NCI-H82 (cell line): ENCODE measurements at regions not wholly inside any gene's neighbourhood (a gene's known extent, or its start where the extent isn't known, plus 50 kb on each side); places are given as distances from the start of the nearest gene placed in this dataset.
A peak's percentile ranks its signal among the peaks of the same experiment; 100 is the strongest.
"Not testable (repeated sequence)": the region's sequence is repeated elsewhere in the genome, so short reads cannot be mapped to it uniquely, and the experiment has no call there.

Source experiments
- DNase-seq: peaks from one replicate; lab custom pipeline; 2025; lab: John Stamatoyannopoulos, UW

- DNase-seq, result no peak
Measured at GRCh38 chr13:109939180-109939579, 152.8 kb upstream of the IRS2 start.

- DNase-seq, result no peak
Measured at GRCh38 chr13:109938255-109938936, 152.0 kb upstream of the IRS2 start.

GRCh38 chr13:109934520-109934919 lies 148.1 kb upstream of the IRS2 start:
- DNase-seq, result not testable (repeated sequence)

GRCh38 chr13:109933476-109933875 lies 147.1 kb upstream of the IRS2 start:
- no peak for DNase-seq

- DNase-seq, result peak; percentile 44
Measured at GRCh38 chr13:109924376-109924775, 138.0 kb upstream of the IRS2 start.

GRCh38 chr13:109922518-109922917 lies 136.1 kb upstream of the IRS2 start:
- DNase-seq, result no peak

GRCh38 chr13:109919715-109920375 lies 133.5 kb upstream of the IRS2 start:
- DNase-seq, result no peak

- DNase-seq, result peak; percentile 33
Measured at GRCh38 chr13:109918179-109918711, 131.9 kb upstream of the IRS2 start.

GRCh38 chr13:109917422-109917821 lies 131.0 kb upstream of the IRS2 start:
- DNase-seq, result no peak

- no peak for DNase-seq
Measured at GRCh38 chr13:109913936-109914510, 127.6 kb upstream of the IRS2 start.

- DNase-seq, result no peak
Measured at GRCh38 chr13:109913186-109913585, 126.8 kb upstream of the IRS2 start.

- DNase-seq, result no peak
Measured at GRCh38 chr13:109910194-109910593, 123.8 kb upstream of the IRS2 start.

- no peak for DNase-seq
Measured at GRCh38 chr13:109906976-109907375, 120.6 kb upstream of the IRS2 start.

GRCh38 chr13:109904218-109904617 lies 117.8 kb upstream of the IRS2 start:
- DNase-seq, result peak; percentile 70

GRCh38 chr13:109900741-109901140 lies 114.4 kb upstream of the IRS2 start:
- no peak for DNase-seq

- DNase-seq, result no peak
Measured at GRCh38 chr13:109900320-109900719, 113.9 kb upstream of the IRS2 start.

- no peak for DNase-seq
Measured at GRCh38 chr13:109899748-109900147, 113.4 kb upstream of the IRS2 start.

- DNase-seq, result no peak
Measured at GRCh38 chr13:109899316-109899715, 112.9 kb upstream of the IRS2 start.

- DNase-seq, result no peak
Measured at GRCh38 chr13:109897988-109898624, 111.7 kb upstream of the IRS2 start.

- no peak for DNase-seq
Measured at GRCh38 chr13:109892101-109892500, 105.7 kb upstream of the IRS2 start.

GRCh38 chr13:109885235-109885634 lies 98.9 kb upstream of the IRS2 start:
- DNase-seq, result no peak

GRCh38 chr13:109884462-109884861 lies 98.1 kb upstream of the IRS2 start:
- no peak for DNase-seq
